ENCODE measurements at regions not wholly inside any gene's neighbourhood (a gene's known extent, or its start where the extent isn't known, plus 50 kb on each side); places are given as distances from the start of the nearest gene placed in this dataset.

- TF ChIP-seq, protein P1, sequence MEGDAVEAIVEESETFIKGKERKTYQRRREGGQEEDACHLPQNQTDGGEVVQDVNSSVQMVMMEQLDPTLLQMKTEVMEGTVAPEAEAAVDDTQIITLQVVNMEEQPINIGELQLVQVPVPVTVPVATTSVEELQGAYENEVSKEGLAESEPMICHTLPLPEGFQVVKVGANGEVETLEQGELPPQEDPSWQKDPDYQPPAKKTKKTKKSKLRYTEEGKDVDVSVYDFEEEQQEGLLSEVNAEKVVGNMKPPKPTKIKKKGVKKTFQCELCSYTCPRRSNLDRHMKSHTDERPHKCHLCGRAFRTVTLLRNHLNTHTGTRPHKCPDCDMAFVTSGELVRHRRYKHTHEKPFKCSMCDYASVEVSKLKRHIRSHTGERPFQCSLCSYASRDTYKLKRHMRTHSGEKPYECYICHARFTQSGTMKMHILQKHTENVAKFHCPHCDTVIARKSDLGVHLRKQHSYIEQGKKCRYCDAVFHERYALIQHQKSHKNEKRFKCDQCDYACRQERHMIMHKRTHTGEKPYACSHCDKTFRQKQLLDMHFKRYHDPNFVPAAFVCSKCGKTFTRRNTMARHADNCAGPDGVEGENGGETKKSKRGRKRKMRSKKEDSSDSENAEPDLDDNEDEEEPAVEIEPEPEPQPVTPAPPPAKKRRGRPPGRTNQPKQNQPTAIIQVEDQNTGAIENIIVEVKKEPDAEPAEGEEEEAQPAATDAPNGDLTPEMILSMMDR (IDR thresholded peaks at IDR 0.05; ENCODE audit: insufficient read depth, low read length, poor library complexity, severe bottlenecking) = no peak
- H3K4me3 ChIP-seq (replicated peaks; ENCODE audit: low read depth, low read length) = no peak overlapping the region
- DNase-seq (ENCODE audit: extremely low read depth, insufficient read length) = no peak
- no peaks in the 10 kb centered on the region for H3K36me3 ChIP-seq (ENCODE audit: control insufficient read depth, insufficient read depth, low read length)
- H3K27me3 ChIP-seq (replicated peaks; ENCODE audit: control insufficient read depth, insufficient read depth, low read length) = no peaks in the 10 kb centered on the region
These were observed 795.8 kb downstream of the QKI start for GRCh38 chr6:164210323-164210722.

- no peak overlapping the region for H3K4me3 ChIP-seq (replicated peaks; ENCODE audit: low read depth, low read length)
- no peaks in the 10 kb centered on the region for H3K36me3 ChIP-seq (ENCODE audit: control insufficient read depth, insufficient read depth, low read length)
- DNase-seq (ENCODE audit: extremely low read depth, insufficient read length) = no peak
These were observed 793.9 kb downstream of the QKI start for GRCh38 chr6:164208371-164208770.

DNA sequence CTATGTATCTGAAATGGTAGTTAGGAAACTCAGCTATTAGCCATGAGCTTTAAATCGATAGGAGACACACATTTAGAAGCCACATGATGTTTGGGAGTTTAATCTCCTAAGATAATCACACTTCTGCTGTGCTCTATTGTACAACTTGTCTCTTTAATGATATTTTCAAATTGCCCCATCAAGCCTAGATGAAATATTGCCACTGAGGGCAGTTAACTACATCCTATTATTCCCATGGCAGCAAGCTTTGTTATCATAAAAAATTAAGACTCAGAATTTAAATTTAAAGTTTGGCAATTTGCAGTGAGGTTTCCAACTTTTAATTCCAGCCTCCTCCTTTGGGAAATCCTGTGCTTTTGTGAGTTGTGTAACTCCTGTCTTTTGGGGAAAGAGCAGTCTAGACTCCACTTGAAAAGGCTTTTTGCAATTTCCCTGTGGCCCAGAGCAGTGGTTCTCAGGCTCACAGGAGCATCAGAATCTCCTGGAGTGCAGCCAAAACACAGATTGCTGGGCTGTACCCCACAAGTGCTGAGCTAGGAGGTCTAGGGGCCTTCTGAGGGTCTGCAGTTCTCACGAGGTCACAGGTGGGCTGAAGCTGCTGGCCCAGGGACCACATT is 792.4 kb downstream of the QKI start:
- H3K36me3 ChIP-seq (ENCODE audit: control insufficient read depth, insufficient read depth, low read length) = no peaks in the 10 kb centered on the region
- H3K4me3 ChIP-seq (replicated peaks; ENCODE audit: low read depth, low read length) = no peak overlapping the region
- H3K27me3 ChIP-seq (replicated peaks; ENCODE audit: control insufficient read depth, insufficient read depth, low read length) = no peaks in the 10 kb centered on the region
- TF ChIP-seq, protein P1 (IDR thresholded peaks at IDR 0.05; ENCODE audit: insufficient read depth, low read length, poor library complexity, severe bottlenecking) = no peak
- DNase-seq (ENCODE audit: extremely low read depth, insufficient read length) = no peak

More at GRCh38 chr6:164208371-164208770, 793.9 kb downstream of the QKI start:
- TF ChIP-seq, protein P1 (IDR thresholded peaks at IDR 0.05; ENCODE audit: insufficient read depth, low read length, poor library complexity, severe bottlenecking) = no peak
- no peaks in the 10 kb centered on the region for H3K27me3 ChIP-seq (replicated peaks; ENCODE audit: control insufficient read depth, insufficient read depth, low read length)

DNA sequence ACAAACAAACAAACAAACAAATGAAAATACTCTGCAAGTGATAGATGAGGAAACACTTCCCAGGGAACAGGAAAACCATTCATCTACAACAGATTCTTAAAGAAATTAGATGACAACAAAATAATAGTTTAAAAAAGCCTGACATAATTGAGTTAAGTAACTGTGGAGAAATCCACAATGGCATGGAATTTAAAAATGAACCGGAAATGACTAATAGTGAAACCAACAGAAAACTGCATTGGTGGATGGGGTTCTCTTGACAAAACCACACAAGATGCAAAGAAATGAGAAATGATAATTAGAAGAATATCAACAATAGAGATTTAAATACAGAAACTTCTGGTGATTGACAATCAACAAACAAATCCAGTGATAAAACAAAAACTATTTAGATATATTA is 785.6 kb downstream of the QKI start:
- H3K36me3 ChIP-seq (ENCODE audit: control insufficient read depth, insufficient read depth, low read length) = no peaks in the 10 kb centered on the region
- DNase-seq (ENCODE audit: extremely low read depth, insufficient read length) = no peak
- TF ChIP-seq, protein P1 (IDR thresholded peaks at IDR 0.05; ENCODE audit: insufficient read depth, low read length, poor library complexity, severe bottlenecking) = no peak
- no peak overlapping the region for H3K4me3 ChIP-seq (replicated peaks; ENCODE audit: low read depth, low read length)
- no peaks in the 10 kb centered on the region for H3K27me3 ChIP-seq (replicated peaks; ENCODE audit: control insufficient read depth, insufficient read depth, low read length)

DNA sequence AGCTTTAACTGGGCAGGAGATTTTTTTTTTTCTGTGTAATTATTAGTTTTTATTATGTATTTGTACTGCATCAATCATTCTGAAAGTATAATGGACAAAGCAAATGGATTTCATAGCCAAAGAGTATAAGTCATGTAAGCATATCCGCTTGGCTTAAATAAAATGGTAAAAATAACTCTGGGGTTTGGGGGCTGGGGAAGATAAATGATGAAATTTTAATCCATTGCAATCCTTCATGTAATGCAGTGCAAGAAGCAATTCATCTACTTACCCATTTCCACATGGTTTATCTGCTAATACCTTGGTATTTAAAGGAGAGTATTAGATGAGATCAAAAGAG is 781.4 kb downstream of the QKI start:
- no peak for DNase-seq (ENCODE audit: extremely low read depth, insufficient read length)
- TF ChIP-seq, protein P1 (IDR thresholded peaks at IDR 0.05; ENCODE audit: insufficient read depth, low read length, poor library complexity, severe bottlenecking) = no peak
- H3K36me3 ChIP-seq (ENCODE audit: control insufficient read depth, insufficient read depth, low read length) = no peaks in the 10 kb centered on the region
- H3K27me3 ChIP-seq (replicated peaks; ENCODE audit: control insufficient read depth, insufficient read depth, low read length) = no peaks in the 10 kb centered on the region
- H3K4me3 ChIP-seq (replicated peaks; ENCODE audit: low read depth, low read length) = no peak overlapping the region

Data from GM06990 (cell line).